ENCODE measurements at regions not wholly inside any gene's neighbourhood (a gene's known extent, or its start where the extent isn't known, plus 50 kb on each side); places are given as distances from the start of the nearest gene placed in this dataset.

DNA sequence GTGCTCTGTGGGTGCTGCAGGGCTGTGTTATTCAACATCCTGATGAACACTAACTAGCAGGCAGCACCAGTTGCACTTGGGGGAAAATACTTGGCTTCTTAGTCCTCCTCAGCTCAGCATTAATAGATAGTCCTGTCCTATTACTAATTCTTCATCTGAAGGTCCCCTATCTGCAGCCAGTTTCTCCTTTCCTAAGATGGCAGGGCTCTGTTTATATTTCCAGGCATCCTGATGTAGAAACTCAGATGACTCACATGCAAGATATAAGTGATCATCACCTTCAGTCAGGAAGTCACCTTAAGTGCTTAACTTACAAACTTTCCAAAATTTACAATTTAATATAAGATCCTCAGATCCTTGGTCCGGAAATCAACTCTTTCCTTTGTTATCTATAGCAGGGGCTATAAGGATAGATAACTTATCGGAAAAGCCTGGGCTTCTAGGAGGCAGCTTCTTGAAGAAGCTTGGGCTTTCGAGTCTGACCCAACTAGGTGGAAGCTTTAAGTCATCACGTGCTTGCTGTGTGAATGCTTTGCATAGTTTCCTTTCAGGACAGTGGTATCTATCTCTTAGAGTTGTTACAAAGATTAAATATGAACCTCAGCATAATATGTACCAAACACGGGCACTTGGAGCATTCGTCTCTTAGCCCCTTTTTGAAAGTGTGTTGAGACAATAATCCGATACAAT is 181.0 kb upstream of the GRIP1 start:
- no peak for DNase-seq

DNA sequence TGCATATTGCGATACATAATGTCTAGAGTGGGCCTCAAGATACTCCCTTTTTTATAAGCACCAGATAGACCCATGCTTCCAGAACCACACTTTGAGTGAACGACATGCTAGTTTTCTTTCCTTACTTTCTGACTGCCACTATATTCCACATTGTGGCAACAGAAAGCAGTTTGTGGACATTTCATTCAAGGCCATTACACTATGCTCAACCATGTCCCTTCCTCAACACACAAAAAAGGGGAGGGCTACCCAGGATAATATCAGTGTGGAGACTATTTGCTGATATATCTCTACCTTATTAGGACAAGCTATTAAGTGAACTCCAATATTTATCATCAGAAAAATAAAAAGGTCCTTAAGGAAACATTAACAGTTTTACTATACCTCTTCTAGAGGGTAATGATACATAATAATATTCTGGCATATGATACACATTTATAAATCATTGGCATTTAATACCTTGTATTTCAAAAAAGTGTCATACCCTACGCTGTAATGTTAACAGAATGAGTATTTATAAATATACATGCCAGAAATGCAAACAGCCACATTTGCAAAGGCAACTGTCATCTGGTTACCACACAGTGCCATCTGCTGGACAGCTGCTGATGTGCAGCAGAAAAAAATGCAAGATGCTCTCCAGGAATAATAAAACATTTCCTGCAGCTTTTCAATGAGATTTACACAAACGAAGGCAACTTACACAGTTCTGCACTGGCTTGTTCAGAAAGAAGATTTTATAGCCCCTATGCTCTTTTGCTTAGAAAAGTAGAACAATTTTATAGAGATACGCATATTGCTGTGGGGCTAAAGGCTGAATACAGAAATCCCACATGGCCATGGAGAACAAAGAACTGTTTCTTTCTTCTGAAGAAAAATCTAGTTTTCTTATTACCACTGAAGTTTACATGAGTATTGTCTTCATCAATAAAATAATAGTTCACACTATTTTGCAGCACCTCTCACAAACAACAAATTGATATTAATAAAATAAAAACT is 182.2 kb upstream of the GRIP1 start:
- peak; percentile 42 to 57 for DNase-seq

DNA sequence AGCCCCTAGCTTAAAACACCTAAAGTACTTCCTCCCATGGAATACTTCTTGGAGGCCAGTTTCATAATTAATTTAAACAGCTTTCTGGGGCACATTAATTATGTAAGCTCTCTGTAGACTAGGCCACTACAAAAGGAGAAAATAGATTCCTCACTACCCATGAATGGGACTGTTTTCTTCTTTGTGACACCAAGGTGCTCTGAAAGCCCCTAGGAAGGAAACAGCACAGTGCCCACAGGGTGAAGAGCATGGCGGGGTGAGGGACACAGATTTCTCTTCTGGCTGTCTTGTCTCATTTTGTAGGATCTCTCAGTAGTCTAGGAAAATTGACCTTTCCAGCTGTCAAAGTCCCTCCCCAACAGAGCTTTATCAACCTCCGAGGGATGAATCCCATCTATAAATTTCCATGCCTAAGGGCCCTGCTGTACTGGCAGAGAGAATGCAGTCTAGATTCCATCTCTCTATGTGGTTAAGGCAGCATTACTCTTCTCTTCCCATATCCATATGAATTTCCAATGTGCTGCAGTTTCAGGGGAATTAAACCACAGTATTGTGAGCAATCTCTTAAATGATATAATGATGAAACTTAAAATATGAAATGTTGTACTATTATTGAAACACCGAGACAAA is 183.6 kb upstream of the GRIP1 start:
- no peak for DNase-seq

DNA sequence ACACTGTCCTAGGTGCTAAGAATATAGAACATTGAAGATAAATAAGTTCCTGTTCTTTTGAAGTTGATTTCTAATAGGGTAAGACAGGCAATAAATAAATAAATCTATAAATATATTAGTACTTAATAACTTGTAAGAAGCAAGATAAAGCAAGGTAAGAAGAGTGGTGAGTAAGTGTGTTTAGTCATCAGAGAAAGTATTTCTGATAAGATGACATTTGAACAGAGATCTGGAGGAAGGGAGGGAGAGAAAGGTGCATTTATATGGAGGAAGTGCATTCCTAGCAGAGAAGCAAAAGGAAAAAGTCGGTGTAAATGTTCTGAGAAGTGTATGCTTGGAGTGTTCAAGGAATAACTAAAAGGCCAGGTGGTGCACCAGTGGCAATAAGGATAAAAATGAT is 184.4 kb upstream of the GRIP1 start:
- no peak for DNase-seq

DNA sequence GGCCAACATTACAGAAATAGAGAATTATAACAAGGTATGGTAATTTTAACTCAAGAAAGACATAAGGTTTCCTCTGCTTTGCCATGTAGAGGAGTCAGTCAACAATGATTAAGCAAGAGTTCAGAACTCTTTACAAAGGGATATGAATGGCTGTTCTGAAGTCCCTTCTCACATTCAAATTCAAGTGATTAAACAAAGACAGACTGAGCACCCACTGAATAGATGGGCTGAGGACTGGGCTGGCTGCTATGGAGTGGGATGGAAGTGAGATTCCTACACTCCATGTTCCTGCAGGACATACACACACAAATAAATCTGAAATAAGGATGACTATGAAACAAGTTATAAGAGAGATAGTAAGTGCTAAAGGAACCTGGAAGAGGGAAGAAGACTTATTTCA is 199.0 kb upstream of the GRIP1 start:
- no peak for DNase-seq

DNA sequence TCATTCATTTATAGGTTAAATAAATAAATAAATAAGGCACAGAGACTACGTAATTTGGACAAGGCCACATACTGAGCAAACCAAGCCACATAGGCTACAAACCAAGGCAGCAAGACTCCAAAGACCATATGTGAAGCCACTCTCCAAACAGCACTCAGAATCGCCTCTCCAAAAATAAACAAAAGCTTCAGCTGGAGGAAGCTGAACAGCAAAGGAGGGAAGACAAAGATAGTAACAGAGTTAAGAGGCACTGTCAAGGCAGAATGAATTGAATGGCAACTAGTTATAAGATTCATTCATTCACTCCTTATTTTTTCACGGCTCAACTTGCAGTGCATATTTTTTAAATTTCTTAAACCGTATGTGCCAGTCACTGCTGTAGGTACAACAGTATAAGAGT is 200.5 kb upstream of the GRIP1 start:
- no peak for DNase-seq

DNA sequence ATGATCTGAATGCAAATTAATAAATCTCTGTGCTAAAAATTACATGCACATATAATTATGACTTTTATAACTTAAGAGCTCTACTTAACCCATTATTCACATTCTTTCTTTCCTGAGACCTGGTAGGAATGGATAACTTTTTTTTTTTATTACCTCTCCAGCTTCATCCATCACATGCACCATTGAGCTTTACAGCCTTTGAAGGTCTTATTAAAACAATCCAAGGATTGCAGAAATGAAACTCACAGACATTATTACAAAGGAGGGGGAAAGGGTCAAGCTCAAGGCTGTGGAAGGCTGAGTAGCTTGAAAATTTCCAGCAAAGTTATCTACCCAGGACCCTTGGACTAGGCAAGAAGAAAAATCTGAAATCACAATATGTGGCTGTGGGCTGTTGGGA is 202.5 kb upstream of the GRIP1 start:
- DNase-seq, result no peak

DNA sequence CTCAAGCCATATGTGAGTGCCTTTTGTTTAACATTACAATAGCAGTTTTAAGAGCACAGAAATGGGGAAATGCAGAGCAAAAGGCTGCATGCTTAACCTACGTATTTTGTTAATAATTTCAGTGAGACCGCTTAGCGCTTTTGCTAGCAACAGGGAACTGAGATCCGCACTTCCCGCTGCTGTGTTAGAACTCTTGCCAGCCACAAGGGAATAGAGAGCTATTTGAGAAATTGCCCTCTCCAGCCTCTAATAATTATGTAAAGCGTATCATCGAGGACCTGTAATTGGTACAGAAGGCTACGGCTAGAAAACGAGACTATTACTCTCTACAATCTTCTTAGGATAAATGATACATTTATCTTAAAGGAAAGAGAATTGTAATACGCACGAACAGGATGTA is 205.2 kb upstream of the GRIP1 start:
- no peak for DNase-seq

DNA sequence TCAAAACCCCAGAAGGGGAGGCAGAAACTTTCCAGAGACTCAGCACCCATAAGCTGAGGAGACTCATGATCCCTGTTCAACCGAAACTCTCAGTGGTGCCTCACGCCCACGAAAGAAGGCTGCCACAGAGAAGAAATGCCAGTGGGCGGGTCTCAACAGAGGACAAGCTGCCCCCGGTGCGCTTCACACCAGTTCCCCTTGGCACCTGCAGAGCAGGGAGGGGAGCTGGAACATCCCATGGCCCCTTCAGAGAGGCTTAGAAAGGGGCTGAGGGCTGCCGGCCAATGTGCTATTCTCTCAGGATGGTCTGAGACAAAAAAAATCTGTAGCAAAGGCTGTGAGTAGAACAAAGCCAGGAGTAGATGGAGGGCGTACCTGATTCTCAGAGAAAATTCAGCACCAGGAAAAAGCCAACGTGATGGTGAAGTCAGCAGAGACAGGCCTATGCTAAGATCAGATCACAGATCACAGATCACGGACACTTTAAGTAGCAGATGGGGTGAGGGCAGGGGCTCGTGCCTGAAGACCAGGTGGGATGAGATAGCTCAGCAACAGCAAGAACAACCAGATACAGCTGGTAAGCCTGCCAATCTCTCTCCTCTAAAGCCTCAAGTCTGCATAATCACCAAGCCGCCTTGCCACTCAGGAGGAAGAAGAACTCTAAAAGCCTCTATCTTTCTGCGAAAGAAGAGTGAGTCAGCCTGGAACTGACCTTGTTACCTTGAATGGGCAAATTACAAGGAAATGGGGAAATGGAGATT is 206.4 kb upstream of the GRIP1 start:
- no peak for DNase-seq

DNA sequence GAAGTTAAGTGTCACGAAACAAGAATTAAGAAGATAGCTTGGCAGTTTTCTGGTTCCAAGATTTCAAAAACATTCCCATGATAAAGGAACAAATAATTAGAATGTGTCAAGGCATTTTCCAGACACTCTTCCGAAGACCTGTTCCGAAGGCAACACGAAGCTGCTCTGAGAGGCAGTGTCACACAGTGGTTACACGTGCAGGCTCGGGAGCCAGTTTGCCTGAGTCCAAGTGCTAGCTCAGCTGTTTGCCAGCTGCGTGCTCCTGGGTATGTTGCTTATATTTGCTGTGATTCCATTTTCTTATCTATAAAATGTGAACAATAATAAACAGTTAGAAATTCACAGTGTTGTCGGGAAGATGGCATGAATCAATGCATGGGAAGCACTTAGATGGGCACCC is 217.9 kb upstream of the GRIP1 start:
- no peak for DNase-seq

DNA sequence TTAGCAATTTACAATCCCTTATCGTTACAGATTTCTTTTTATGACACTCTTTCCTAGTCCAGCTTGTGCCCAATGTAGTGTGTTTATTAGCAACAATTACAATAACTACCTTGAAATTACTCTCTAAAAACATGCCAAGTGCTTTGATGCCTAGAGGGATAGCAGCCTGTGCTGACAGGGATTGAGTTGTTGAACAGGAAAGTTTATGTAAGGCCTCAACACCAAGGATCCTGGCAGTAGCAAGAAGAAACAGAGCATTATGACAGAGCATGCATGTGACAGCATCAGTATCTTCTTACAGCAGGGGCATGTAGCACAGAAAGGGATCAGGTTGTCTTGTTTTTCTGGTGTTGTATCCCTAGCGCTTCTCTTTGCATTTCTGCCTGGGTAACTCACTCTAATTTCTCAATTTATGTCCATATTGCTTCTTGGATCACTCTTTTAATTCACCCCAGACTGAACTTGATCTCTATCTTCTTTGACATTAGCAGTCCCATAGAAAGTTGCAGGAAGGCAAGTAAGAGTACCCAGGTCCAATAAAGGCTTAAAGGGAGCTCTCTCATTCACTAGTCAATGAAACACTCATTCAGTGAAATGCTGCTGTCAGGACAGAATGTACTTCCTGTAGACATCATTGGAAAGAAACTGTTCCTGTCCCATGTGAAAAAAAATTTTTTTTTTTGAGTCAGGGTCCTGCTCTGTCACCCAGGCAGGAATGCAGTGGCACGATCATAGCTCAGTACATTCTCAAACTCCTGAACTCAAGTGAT is 220.0 kb upstream of the GRIP1 start:
- DNase-seq, result no peak

DNA sequence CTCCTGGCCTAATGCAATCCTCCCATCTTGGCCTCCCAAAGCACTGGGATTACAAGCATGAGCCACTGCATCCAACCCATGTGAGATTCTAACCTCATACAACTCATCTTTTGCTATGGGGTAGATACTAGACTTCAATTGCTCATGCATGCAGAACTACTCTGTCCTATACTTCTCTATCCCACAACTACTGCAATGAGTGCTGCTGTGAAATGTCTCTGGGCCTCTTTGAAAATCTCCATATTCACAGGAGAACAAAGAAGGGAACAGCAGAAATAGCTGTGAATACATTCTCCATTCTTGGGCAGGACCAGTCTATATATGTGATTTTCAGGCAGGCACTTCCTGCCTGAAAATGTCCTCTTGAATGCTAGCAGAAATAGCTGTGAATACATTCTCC is 220.7 kb upstream of the GRIP1 start:
- no peak for DNase-seq

DNA sequence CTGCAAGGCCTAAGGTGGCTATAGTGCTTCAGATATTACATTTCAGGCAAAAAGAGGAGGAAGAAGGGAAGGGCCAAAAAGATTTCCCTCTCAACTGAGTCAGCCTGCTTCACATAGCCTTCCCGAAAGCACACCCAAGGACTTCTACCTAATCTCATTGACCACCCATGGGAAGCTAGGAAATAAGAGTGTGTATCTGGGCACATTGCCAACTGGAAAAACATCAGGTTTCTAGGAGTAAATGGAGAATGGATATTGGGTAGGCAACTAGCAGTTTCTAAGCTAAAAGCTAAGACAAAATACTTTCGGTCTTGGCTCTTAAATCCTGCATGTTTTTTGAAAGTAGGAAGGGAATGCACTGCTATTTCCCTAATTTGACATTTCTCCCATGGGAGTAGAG is 221.7 kb upstream of the GRIP1 start:
- no peak for DNase-seq

DNA sequence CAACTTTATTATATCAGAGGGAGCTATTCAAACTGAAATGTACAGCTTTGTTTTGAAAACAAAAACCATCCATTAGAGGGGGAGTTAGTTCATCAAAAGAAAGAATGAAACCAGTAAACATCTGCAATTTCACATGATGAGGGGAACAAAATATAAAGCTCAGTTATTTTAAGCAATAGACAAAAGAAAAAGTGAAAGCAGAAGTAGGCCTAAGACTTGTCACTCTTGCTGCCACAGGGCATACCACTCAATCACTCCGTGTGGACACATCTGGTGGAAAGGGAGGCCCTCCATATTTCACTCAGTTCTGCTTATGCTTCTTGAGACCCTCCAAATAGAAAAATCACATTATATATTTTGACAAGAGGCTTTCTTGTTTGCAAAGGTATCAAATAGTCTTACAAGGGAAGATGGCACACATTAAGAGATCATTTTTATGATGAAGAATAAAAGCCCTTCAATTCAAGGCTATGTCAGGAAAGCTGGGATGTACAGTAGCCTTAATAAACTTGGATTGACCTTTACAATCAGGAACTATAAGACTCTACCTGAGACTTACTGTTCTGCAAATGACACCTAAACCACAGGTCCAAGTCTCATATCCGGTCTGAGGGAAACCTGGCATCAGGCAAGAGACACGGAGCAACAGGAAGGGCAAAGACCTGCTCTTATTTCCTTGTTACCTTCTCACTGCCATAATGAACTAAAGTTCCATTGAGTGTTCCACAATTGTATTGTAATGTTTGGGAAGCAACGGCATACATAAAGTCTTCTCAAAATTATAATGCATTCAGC is 222.5 kb upstream of the GRIP1 start:
- no peak for DNase-seq

DNA sequence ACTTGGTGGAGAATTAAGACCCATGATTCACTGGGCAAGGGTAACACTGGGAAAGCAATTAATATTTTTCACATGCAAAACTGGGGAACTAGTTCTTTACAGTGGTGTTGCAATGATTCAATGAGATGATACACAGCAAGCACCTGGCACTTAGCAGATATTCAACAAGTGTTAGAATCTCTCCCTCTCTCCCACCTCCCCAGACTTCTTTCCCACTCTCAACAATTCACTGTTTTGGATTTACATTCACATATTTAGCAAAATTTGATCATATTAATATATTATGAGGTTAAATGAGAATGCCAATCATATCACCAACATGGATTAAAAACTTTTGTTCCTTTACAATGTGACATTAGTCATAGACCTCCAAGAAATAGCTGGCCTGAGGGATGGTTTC is 223.1 kb upstream of the GRIP1 start:
- DNase-seq, result no peak

DNA sequence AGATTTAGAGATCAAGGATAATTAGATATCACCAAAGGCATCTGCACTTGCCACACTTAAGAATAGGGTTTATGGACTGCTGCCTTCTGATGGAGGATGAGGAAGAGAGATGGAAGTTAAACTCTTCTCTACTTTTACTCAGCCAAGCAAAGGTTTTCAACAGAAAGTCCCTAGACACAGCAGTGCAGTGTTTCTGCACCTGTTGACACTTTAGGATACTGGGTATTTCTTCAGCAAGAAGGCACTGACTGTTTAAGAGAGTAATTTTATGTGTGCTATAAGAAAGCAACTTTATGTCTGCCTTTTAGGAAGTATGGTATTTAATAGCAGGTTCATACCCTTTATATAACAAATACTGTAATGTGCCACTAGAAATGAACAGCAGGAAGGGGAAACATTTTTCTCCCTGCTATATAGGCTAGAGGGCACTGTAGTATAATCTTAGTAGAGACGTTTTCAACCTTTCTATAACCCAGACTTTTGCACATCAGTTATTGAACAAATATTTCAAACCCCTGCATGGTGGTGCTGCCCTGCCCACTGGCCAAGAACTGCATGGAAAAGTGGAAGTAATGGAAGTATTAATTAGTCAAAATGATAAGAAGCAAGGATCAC is 225.0 kb upstream of the GRIP1 start:
- DNase-seq, result no peak

DNA sequence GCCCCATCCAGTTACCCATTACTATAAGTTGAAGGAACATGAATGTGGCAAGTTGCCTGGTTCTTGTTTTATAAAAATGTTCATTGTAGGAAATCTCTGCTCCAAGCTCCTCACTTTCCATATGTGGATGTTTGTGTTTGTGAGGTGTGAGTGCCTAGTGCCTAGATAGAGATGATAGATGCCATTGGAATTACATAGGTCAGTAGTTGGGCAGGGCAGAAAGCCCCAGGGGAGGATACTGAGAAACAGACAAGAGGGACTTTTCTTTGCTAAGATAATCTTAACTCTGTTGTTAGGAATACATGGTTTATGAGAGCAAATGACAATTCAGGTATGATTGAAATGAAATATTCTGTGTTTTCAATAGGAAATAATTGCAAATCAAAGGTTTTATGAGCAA is 226.3 kb upstream of the GRIP1 start:
- no peak for DNase-seq

DNA sequence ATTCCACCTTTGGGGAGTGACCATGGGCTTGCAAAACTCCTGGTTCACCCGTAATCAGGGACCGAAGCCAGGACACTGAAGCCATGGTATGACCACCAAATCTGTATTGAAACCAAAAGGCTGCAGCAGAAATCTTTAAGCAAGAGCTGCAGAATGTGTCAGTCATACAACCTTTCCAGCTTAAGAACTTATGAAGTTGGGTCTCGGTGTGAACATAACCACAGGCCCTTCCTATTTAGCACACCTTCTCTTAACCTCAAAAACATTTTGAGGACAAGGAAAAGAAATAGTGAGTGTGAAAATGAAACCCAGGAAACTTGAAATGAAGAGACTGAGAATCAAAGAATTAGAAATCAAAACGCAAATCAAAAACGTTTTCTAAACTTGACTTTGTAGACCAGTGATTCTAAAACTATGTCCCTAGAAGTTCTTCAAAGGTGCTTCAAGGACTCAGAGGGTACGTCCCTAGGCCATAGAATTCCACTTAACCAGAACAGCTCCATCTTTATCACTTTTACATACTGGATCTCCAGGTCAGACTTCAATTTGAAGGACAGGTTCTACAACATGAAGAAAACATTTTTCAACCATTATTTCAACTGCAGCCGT is 231.6 kb upstream of the GRIP1 start:
- no peak for DNase-seq

DNA sequence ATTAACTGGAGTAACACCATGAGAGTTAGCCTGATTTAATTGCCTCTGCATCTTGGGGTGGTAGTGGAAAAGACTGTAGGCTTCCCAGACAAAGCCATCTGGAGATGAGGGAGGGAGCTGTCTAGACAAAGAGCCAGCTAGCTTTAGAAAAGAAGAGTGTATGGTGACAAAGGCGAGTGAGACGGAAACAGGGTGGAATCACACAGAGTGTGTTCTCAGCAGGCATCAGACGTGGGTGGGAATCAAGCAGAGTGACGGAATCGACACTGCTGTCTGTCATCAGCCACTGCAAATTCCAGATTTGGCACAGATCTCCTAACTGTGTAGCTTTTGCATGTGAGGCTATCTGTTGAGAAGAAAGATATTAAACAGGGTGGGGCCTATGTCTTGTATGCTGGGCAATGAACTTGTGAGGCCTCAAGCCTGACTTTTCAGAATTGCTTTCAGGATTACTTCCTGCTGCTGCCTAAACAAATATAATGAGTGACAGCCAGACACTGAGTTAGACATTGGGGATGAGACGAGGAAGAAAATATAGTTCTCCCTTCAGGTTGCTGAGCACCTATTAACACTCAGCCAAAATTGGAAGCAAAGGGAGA is 236.5 kb upstream of the GRIP1 start:
- no peak for DNase-seq

DNA sequence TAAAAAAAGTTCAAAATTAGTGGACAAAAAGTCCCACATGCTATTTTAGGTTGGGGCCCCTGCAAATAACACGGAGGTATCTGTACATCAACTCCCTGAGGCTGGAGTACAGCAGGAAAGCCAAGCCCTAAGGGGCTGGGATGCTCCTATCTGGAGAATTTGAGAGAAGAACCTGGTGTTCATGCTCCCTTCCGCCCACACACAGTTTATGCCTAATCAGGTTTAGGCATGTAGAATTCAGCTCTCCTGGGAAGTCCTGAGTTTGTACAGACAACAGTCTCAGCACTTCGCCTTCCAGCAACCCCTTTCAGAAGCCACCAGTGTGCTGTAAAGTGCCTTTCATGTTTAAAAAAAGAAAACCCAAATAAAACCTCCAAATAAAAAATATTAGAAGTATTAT is 237.3 kb upstream of the GRIP1 start:
- no peak for DNase-seq

Measured in activated CD4-positive, alpha-beta T cell treated with anti-CD3 and anti-CD28 coated beads for 4 hours (primary cell).